GM23338 (cell line): ENCODE measurements at regions not wholly inside any gene's neighbourhood (a gene's known extent, or its start where the extent isn't known, plus 50 kb on each side); places are given as distances from the start of the nearest gene placed in this dataset.

ENCODE experiments used
- ATAC-seq: fragments of 200-7000 bp; cut with Tn5 transposase; 3 replicates; pipeline ENCODE4 v1.9.1; 2020
- DNase-seq: peaks from one replicate; pipeline ENCODE4 v3.0.0-alpha.2; 2015; ENCODE audit warnings: low spot score
- H2AFZ ChIP-seq: fragments of 200-600 bp; sonication (generic); 2 replicates; pipeline ENCODE4 v1.8.0; 2016; ENCODE audit warnings: antibody characterized with exemption, mild to moderate bottlenecking, moderate library complexity
- H3F3A ChIP-seq: fragments of 200-600 bp; sonication (generic); replicated peaks from 2 replicates; pipeline ENCODE4 v1.8.0; 2017; ENCODE audit warnings: antibody characterized with exemption, mixed run types, low read depth
- H3K27ac ChIP-seq: fragments of 200-600 bp; sonication (generic); 2 replicates; pipeline ENCODE4 v1.6.1; 2016; ENCODE audit warnings: low read depth
- H3K27me3 ChIP-seq: fragments of 200-600 bp; sonication (generic); 2 replicates; pipeline ENCODE4 v1.8.0; 2016; ENCODE audit warnings: mild to moderate bottlenecking, mixed run types, moderate library complexity; ENCODE audit not compliant: insufficient read depth
- H3K36me3 ChIP-seq: fragments of 200-600 bp; sonication (generic); 2 replicates; pipeline ENCODE4 v1.8.0; 2016; ENCODE audit warnings: mild to moderate bottlenecking; ENCODE audit not compliant: insufficient read depth
- H3K4me1 ChIP-seq: fragments of 200-600 bp; sonication (generic); 2 replicates; pipeline ENCODE4 v1.8.0; 2016; ENCODE audit warnings: mild to moderate bottlenecking, moderate library complexity; ENCODE audit not compliant: insufficient read depth
- H3K4me2 ChIP-seq: fragments of 200-600 bp; sonication (generic); 2 replicates; pipeline ENCODE4 v1.7.1; 2017; ENCODE audit warnings: mixed run types
- H3K4me3 ChIP-seq: fragments of 200-600 bp; sonication (generic); 2 replicates; pipeline ENCODE4 v1.6.1; 2016; ENCODE audit warnings: mixed run types
- H3K79me2 ChIP-seq: fragments of 200-600 bp; sonication (generic); replicated peaks from 2 replicates; pipeline ENCODE4 v1.8.0; 2017; ENCODE audit warnings: mild to moderate bottlenecking; ENCODE audit not compliant: insufficient read depth
- H3K9me2 ChIP-seq: fragments of 200-600 bp; sonication (generic); 2 replicates; pipeline ENCODE4 v1.8.0; 2017; ENCODE audit not compliant: insufficient read depth
- H4K20me1 ChIP-seq: fragments of 200-600 bp; sonication (generic); replicated peaks from 2 replicates; pipeline ENCODE4 v1.8.0; 2017; ENCODE audit warnings: mild to moderate bottlenecking; ENCODE audit not compliant: insufficient read depth
- H3K27ac Mint-ChIP-seq: 2 replicates; pipeline ENCODE4 v1.8.0; 2020; ENCODE audit warnings: inconsistent platforms, mild to moderate bottlenecking, moderate library complexity, mixed read lengths
- H3K27me3 Mint-ChIP-seq: 3 replicates; pipeline ENCODE4 v1.8.0; 2022; ENCODE audit warnings: low read depth, mild to moderate bottlenecking, moderate library complexity, mixed read lengths, inconsistent platforms; ENCODE audit not compliant: insufficient read depth, poor library complexity
- H3K36me3 Mint-ChIP-seq: 3 replicates; pipeline ENCODE4 v1.8.0; 2021; ENCODE audit warnings: low read depth, mild to moderate bottlenecking, inconsistent platforms, moderate library complexity, mixed read lengths
- H3K4me1 Mint-ChIP-seq: 3 replicates; pipeline ENCODE4 v1.8.0; 2020; ENCODE audit warnings: mild to moderate bottlenecking, inconsistent platforms, mixed read lengths
- H3K4me3 Mint-ChIP-seq: 3 replicates; pipeline ENCODE4 v1.8.0; 2021; ENCODE audit warnings: moderate library complexity, mild to moderate bottlenecking, inconsistent platforms, mixed read lengths
- H3K9me3 Mint-ChIP-seq: 3 replicates; pipeline ENCODE4 v1.8.0; 2020; ENCODE audit warnings: moderate library complexity, mild to moderate bottlenecking, inconsistent platforms, mixed read lengths
- CREB1 ChIP-seq: fragments of 250-450 bp; sonication (Bioruptor Pico); IDR thresholded peaks from 2 replicates; pipeline ENCODE4 v1.5.0; 2020; ENCODE audit warnings: low read depth, mild to moderate bottlenecking, moderate library complexity
- EZH2 ChIP-seq: fragments of 200-600 bp; sonication (generic); IDR thresholded peaks from one replicate; pipeline ENCODE4 v1.8.0; 2017; ENCODE audit warnings: antibody characterized with exemption, mild to moderate bottlenecking, low read depth; ENCODE audit not compliant: unreplicated experiment
- EZH2phosphoT487 ChIP-seq: fragments of 200-600 bp; sonication (generic); IDR thresholded peaks from one replicate; pipeline ENCODE4 v1.8.1; 2018; ENCODE audit warnings: antibody characterized with exemption; ENCODE audit not compliant: unreplicated experiment
- JUNB ChIP-seq: IDR thresholded peaks from one replicate; pipeline ENCODE4 v1.6.1; 2016; ENCODE audit warnings: antibody characterized with exemption; ENCODE audit not compliant: unreplicated experiment
- NANOG ChIP-seq: IDR thresholded peaks from 2 replicates; pipeline ENCODE4 v1.6.1; 2016; ENCODE audit warnings: antibody characterized with exemption, borderline replicate concordance
- POLR2AphosphoS5 ChIP-seq: IDR thresholded peaks from 2 replicates; pipeline ENCODE4 v1.6.1; 2016; ENCODE audit warnings: antibody characterized with exemption, low read depth
- STAT1 ChIP-seq: IDR thresholded peaks from one replicate; pipeline ENCODE4 v1.6.1; 2016; ENCODE audit warnings: antibody characterized with exemption; ENCODE audit not compliant: unreplicated experiment
- ZNF114 ChIP-seq: fragments of 250-450 bp; sonication (Bioruptor Pico); IDR thresholded peaks from 2 replicates; pipeline ENCODE4 v1.5.0; 2020; ENCODE audit warnings: mild to moderate bottlenecking, moderate library complexity
- ZNF331 ChIP-seq: fragments of 250-450 bp; sonication (Bioruptor Pico); IDR thresholded peaks from 2 replicates; pipeline ENCODE4 v1.5.0; 2020; ENCODE audit warnings: low read depth, mild to moderate bottlenecking, moderate library complexity
- TF ChIP-seq, protein P1 (sequence below): IDR thresholded peaks from one replicate; pipeline ENCODE4 v1.6.1; 2018; ENCODE audit warnings: antibody characterized with exemption; ENCODE audit not compliant: unreplicated experiment
- TF ChIP-seq, protein P2 (sequence below), 2 experiments: fragments of 200-600 bp in 1 of 2; sonication (generic) in 1 of 2; conservative IDR thresholded peaks; 2 replicates each; pipeline versions ENCODE4 v1.5.1 to v1.6.1; 2016 to 2017; ENCODE audit warnings: antibody characterized with exemption in 2 of 2, low read depth in 2 of 2, mild to moderate bottlenecking in 2 of 2, moderate library complexity in 1 of 2
- TF ChIP-seq, protein P3 (sequence below): IDR thresholded peaks from 2 replicates; pipeline ENCODE4 v1.6.1; 2016; ENCODE audit warnings: antibody characterized with exemption

DNA sequence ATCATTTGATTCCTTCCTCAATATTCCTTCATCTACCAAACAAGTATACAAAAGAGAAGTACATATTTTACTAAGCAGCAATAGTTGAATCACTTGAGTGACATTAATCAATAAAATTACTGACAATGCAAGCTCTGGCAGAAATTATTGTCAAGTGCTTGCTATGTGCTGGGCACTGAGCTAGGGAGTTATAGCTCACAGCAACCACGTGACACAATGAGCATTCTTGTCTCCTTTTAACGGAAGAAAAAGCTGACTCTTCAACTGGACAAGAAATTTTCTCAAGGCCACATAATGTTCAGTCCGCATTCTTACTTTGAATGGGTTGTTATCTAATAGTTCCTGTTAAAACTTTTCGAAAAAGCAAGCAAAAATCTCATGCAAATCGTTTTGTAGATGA, 500.1 kb downstream of the PYDC2 start:
- no peaks in the 10 kb centered on the region for H3K9me2 ChIP-seq
- H3K4me2 ChIP-seq = no peak overlapping the region
- TF ChIP-seq EZH2 (no peak), POLR2AphosphoS5 (no peak), ZNF114 (no peak), CREB1 (no peak), EZH2phosphoT487 (no peak), NANOG (no peak)
- TF ChIP-seq, protein P1, sequence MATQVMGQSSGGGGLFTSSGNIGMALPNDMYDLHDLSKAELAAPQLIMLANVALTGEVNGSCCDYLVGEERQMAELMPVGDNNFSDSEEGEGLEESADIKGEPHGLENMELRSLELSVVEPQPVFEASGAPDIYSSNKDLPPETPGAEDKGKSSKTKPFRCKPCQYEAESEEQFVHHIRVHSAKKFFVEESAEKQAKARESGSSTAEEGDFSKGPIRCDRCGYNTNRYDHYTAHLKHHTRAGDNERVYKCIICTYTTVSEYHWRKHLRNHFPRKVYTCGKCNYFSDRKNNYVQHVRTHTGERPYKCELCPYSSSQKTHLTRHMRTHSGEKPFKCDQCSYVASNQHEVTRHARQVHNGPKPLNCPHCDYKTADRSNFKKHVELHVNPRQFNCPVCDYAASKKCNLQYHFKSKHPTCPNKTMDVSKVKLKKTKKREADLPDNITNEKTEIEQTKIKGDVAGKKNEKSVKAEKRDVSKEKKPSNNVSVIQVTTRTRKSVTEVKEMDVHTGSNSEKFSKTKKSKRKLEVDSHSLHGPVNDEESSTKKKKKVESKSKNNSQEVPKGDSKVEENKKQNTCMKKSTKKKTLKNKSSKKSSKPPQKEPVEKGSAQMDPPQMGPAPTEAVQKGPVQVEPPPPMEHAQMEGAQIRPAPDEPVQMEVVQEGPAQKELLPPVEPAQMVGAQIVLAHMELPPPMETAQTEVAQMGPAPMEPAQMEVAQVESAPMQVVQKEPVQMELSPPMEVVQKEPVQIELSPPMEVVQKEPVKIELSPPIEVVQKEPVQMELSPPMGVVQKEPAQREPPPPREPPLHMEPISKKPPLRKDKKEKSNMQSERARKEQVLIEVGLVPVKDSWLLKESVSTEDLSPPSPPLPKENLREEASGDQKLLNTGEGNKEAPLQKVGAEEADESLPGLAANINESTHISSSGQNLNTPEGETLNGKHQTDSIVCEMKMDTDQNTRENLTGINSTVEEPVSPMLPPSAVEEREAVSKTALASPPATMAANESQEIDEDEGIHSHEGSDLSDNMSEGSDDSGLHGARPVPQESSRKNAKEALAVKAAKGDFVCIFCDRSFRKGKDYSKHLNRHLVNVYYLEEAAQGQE = no peak
- TF ChIP-seq, protein P2, sequence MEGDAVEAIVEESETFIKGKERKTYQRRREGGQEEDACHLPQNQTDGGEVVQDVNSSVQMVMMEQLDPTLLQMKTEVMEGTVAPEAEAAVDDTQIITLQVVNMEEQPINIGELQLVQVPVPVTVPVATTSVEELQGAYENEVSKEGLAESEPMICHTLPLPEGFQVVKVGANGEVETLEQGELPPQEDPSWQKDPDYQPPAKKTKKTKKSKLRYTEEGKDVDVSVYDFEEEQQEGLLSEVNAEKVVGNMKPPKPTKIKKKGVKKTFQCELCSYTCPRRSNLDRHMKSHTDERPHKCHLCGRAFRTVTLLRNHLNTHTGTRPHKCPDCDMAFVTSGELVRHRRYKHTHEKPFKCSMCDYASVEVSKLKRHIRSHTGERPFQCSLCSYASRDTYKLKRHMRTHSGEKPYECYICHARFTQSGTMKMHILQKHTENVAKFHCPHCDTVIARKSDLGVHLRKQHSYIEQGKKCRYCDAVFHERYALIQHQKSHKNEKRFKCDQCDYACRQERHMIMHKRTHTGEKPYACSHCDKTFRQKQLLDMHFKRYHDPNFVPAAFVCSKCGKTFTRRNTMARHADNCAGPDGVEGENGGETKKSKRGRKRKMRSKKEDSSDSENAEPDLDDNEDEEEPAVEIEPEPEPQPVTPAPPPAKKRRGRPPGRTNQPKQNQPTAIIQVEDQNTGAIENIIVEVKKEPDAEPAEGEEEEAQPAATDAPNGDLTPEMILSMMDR (conservative IDR thresholded peaks at IDR 0.05; ENCODE audit: low read depth in 2 of 2) = no peak
- TF ChIP-seq, protein P3, sequence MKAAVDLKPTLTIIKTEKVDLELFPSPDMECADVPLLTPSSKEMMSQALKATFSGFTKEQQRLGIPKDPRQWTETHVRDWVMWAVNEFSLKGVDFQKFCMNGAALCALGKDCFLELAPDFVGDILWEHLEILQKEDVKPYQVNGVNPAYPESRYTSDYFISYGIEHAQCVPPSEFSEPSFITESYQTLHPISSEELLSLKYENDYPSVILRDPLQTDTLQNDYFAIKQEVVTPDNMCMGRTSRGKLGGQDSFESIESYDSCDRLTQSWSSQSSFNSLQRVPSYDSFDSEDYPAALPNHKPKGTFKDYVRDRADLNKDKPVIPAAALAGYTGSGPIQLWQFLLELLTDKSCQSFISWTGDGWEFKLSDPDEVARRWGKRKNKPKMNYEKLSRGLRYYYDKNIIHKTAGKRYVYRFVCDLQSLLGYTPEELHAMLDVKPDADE = no peak
- no peaks in the 10 kb centered on the region for H3K36me3 ChIP-seq
- H2AFZ ChIP-seq = no peak overlapping the region
- H4K20me1 ChIP-seq = no peaks in the 10 kb centered on the region
- Mint-ChIP-seq H3K27ac (0 out of 2 replicates have a peak overlapping the region, but pooled peaks have one; percentile 53), H3K9me3 (no peaks in the 10 kb centered on the region), H3K27me3 (peaks cover 2% of the 10 kb centered on the region), H3K4me3 (no peak overlapping the region), H3K36me3 (no peaks in the 10 kb centered on the region), H3K4me1 (peaks cover 53% of the 10 kb centered on the region)
- H3K79me2 ChIP-seq = no peaks in the 10 kb centered on the region
- no peaks in the 10 kb centered on the region for H3F3A ChIP-seq
- H3K27ac ChIP-seq = no peak overlapping the region
- ATAC-seq (no peak), DNase-seq (no peak)
- no peak overlapping the region for H3K4me3 ChIP-seq
- peaks cover 30% of the 10 kb centered on the region for H3K4me1 ChIP-seq
- H3K27me3 ChIP-seq = no peaks in the 10 kb centered on the region

DNA sequence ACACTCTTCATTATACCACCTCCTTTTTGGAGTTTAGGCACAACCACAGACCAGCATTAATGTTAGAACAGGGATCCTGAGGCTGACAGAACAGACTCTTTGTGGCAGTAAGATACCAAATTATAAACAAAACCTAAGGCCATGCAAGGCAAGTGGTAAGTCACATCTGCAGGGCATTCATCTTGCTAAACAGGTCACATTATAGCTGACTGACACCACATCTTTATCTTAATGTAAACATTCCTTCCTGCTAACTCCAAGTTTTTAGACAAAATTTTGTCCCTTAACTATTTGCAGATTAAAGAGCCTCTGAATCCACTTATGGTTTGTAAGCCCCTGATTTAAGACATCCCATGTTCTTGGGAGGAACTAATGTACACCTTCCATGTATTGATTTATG, 500.6 kb downstream of the PYDC2 start:
- H3K27ac Mint-ChIP-seq = peak overlapping the region; percentile 53; the same call in 1 of the 2 replicates
- ATAC-seq (no peak), DNase-seq (no peak)
- peaks cover 2% of the 10 kb centered on the region for H3K27me3 Mint-ChIP-seq
- H3K4me3 Mint-ChIP-seq = no peak overlapping the region
- peak overlapping the region; percentile 2; the same call in 1 of the 2 replicates for H2AFZ ChIP-seq
- no peak overlapping the region for H3K4me2 ChIP-seq
- no peak overlapping the region for H3K27ac ChIP-seq
- H3F3A ChIP-seq = no peaks in the 10 kb centered on the region
- H3K9me2 ChIP-seq = no peaks in the 10 kb centered on the region
- H3K36me3 Mint-ChIP-seq = no peaks in the 10 kb centered on the region
- H3K27me3 ChIP-seq = no peaks in the 10 kb centered on the region
- H3K4me1 Mint-ChIP-seq = peaks cover 53% of the 10 kb centered on the region
- H3K79me2 ChIP-seq = no peaks in the 10 kb centered on the region
- no peaks in the 10 kb centered on the region for H3K36me3 ChIP-seq
- no peaks in the 10 kb centered on the region for H3K9me3 Mint-ChIP-seq
- H3K4me1 ChIP-seq = peaks cover 30% of the 10 kb centered on the region
- no peak overlapping the region for H3K4me3 ChIP-seq
- H4K20me1 ChIP-seq = no peaks in the 10 kb centered on the region
- TF ChIP-seq ZNF331 (CRISPR knock-in tag) (no peak), JUNB (no peak), EZH2 (no peak), STAT1 (no peak)
- TF ChIP-seq, protein P2 (conservative IDR thresholded peaks at IDR 0.05; ENCODE audit: low read depth in 2 of 2) = no peak
- TF ChIP-seq, protein P3 = no peak
